ENCODE measurements at regions not wholly inside any gene's neighbourhood (a gene's known extent, or its start where the extent isn't known, plus 50 kb on each side); places are given as distances from the start of the nearest gene placed in this dataset.

DNA sequence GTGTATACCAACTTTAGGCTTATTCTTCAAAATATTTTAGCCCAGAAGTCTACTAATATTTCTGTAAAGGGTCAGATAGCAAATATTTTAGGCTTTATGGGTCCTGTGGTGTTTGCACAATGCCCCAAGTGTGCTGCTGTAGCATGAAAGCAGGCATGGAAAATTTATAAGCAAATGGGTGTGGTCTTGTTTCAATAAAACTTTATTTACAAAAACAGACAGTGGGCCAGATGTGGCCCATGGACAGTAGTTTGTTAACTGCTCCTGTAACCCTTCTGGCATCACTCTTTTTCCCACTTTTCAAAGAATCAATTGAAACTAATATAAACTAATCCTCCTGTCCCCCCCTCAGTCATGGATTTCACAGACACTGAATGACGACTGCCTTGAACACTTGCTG, 410.7 kb downstream of the SHISA9 start:
- no peak overlapping the region for H2AFZ ChIP-seq (ENCODE audit: low read depth, low read length)
- H3K27ac ChIP-seq (ENCODE audit: low read length): no peak overlapping the region
- no peak overlapping the region for H3K4me2 ChIP-seq (ENCODE audit: low read length)
- TF ChIP-seq, protein P1, sequence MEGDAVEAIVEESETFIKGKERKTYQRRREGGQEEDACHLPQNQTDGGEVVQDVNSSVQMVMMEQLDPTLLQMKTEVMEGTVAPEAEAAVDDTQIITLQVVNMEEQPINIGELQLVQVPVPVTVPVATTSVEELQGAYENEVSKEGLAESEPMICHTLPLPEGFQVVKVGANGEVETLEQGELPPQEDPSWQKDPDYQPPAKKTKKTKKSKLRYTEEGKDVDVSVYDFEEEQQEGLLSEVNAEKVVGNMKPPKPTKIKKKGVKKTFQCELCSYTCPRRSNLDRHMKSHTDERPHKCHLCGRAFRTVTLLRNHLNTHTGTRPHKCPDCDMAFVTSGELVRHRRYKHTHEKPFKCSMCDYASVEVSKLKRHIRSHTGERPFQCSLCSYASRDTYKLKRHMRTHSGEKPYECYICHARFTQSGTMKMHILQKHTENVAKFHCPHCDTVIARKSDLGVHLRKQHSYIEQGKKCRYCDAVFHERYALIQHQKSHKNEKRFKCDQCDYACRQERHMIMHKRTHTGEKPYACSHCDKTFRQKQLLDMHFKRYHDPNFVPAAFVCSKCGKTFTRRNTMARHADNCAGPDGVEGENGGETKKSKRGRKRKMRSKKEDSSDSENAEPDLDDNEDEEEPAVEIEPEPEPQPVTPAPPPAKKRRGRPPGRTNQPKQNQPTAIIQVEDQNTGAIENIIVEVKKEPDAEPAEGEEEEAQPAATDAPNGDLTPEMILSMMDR (IDR thresholded peaks at IDR 0.05; ENCODE audit: low read depth, low read length): no peak
- no peak for TF ChIP-seq EZH2phosphoT487 (IDR thresholded peaks at IDR 0.05; ENCODE audit: low read depth)
- no peaks in the 10 kb centered on the region for H3K27me3 ChIP-seq (ENCODE audit: low read depth, low read length)
- H3K4me3 ChIP-seq (ENCODE audit: low read length): no peak overlapping the region
- H3K9ac ChIP-seq (ENCODE audit: low read length): no peak overlapping the region
- no peaks in the 10 kb centered on the region for H3K9me3 ChIP-seq (ENCODE audit: insufficient read depth, low read length)
- no peaks in the 10 kb centered on the region for H3K36me3 ChIP-seq (replicated peaks; ENCODE audit: low read depth, low read length)
- H3K79me2 ChIP-seq (ENCODE audit: low read length): no peaks in the 10 kb centered on the region
- no peaks in the 10 kb centered on the region for H4K20me1 ChIP-seq (ENCODE audit: insufficient read depth, low read length)
- H3K4me1 ChIP-seq (ENCODE audit: low read length): peaks cover 31% of the 10 kb centered on the region

DNA sequence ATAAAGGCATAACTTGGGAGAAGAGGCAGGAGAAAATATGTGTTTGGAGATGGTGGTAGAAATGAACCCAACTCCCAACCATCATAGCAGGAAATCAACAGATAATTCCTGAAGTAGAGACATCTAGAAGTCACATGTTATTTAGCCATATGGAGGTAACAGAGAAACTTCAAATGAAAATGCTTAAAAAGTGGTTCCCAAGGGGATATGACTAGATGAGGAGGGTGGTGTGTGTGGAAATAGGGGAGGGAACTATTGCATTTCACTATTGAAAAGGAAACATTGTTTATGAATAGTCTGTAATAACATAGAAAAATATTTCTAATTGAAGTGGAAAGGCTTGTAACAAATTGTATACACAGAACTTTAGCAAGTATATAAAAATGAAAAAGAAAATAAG, 412.0 kb downstream of the SHISA9 start:
- no peak for TF ChIP-seq EZH2phosphoT487 (IDR thresholded peaks at IDR 0.05; ENCODE audit: low read depth)
- TF ChIP-seq, protein P1 (IDR thresholded peaks at IDR 0.05; ENCODE audit: low read depth, low read length): no peak
- no peaks in the 10 kb centered on the region for H3K79me2 ChIP-seq (ENCODE audit: low read length)
- no peaks in the 10 kb centered on the region for H3K36me3 ChIP-seq (replicated peaks; ENCODE audit: low read depth, low read length)
- no peaks in the 10 kb centered on the region for H3K27me3 ChIP-seq (ENCODE audit: low read depth, low read length)
- H3K9me3 ChIP-seq (ENCODE audit: insufficient read depth, low read length): no peaks in the 10 kb centered on the region
- no peak overlapping the region for H3K27ac ChIP-seq (ENCODE audit: low read length)
- H3K4me1 ChIP-seq (ENCODE audit: low read length): peaks cover 26% of the 10 kb centered on the region
- no peaks in the 10 kb centered on the region for H4K20me1 ChIP-seq (ENCODE audit: insufficient read depth, low read length)
- H3K4me3 ChIP-seq (ENCODE audit: low read length): no peak overlapping the region
- no peak overlapping the region for H2AFZ ChIP-seq (ENCODE audit: low read depth, low read length)
- no peak overlapping the region for H3K4me2 ChIP-seq (ENCODE audit: low read length)
- no peak overlapping the region for H3K9ac ChIP-seq (ENCODE audit: low read length)

DNA sequence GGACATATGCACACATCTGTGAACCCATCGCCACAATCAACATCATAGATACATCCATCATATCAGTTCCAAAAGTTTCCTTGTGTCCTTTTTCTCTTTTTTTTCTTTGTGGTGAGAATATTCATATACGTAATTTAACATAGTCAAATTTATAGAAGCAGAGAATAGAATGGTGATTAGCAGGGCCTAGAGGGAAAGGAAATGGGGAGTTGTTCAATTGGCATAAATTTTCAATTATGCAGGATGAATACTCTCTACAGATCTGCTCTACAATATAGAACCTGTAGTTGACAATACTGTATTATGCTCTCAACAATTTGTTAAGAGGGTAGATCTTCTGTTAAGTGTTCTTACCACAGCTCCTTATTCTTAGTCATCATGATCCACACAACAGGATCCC, 413.2 kb downstream of the SHISA9 start:
- no peak for TF ChIP-seq EZH2phosphoT487 (IDR thresholded peaks at IDR 0.05; ENCODE audit: low read depth)
- TF ChIP-seq, protein P1 (IDR thresholded peaks at IDR 0.05; ENCODE audit: low read depth, low read length): no peak
- no peaks in the 10 kb centered on the region for H3K9me3 ChIP-seq (ENCODE audit: insufficient read depth, low read length)
- H2AFZ ChIP-seq (ENCODE audit: low read depth, low read length): no peak overlapping the region
- H4K20me1 ChIP-seq (ENCODE audit: insufficient read depth, low read length): no peaks in the 10 kb centered on the region
- no peak overlapping the region for H3K27ac ChIP-seq (ENCODE audit: low read length)
- peaks cover 26% of the 10 kb centered on the region for H3K4me1 ChIP-seq (ENCODE audit: low read length)
- H3K4me2 ChIP-seq (ENCODE audit: low read length): no peak overlapping the region
- H3K4me3 ChIP-seq (ENCODE audit: low read length): no peak overlapping the region
- H3K79me2 ChIP-seq (ENCODE audit: low read length): no peaks in the 10 kb centered on the region
- H3K36me3 ChIP-seq (replicated peaks; ENCODE audit: low read depth, low read length): no peaks in the 10 kb centered on the region
- no peak overlapping the region for H3K9ac ChIP-seq (ENCODE audit: low read length)
- no peaks in the 10 kb centered on the region for H3K27me3 ChIP-seq (ENCODE audit: low read depth, low read length)

DNA sequence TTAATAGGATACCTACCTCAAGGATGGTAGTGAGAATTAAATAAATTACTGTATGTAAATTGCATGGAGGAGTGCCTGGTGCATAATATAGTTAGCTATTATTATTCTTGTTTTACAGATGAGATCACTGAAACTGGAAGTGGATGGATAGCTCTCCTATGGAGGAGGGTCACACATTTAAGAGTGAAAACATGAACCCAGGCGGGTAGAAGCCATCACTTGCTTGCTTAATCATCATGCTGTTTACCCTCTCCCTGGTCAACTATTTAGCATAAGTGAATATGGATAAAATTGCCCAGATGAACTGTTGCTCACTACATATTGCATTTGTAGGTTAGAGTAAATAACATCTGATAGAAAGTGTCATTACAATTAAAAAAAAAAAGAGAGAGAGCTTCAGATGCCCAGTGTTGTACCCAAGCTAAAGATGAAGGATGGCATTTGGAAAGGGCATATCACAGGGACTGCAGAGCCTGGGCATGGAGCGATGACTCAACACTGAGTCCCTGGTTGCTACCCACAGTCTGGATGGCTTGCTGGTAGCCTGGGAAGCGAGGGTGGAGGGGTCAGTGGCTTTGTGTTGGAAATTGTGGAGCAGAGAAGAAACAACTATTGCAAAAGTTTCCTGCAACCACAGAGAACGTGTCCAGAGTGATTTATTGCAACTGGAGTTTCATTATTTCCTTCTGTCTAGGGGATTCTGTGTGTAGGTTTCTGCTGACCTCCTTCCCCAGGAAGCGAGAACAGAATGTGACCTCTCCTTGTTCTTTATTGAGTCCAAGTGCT, 414.4 kb downstream of the SHISA9 start:
- H4K20me1 ChIP-seq (ENCODE audit: insufficient read depth, low read length): no peaks in the 10 kb centered on the region
- H3K4me1 ChIP-seq (ENCODE audit: low read length): peaks cover 26% of the 10 kb centered on the region
- no peaks in the 10 kb centered on the region for H3K36me3 ChIP-seq (replicated peaks; ENCODE audit: low read depth, low read length)
- H3K27ac ChIP-seq (ENCODE audit: low read length): no peak overlapping the region
- H3K27me3 ChIP-seq (ENCODE audit: low read depth, low read length): no peaks in the 10 kb centered on the region
- no peak for TF ChIP-seq EZH2phosphoT487 (IDR thresholded peaks at IDR 0.05; ENCODE audit: low read depth)
- peak overlapping the region; percentile 43 for H3K4me2 ChIP-seq (ENCODE audit: low read length)
- no peak overlapping the region for H3K9ac ChIP-seq (ENCODE audit: low read length)
- H3K79me2 ChIP-seq (ENCODE audit: low read length): no peaks in the 10 kb centered on the region
- H3K9me3 ChIP-seq (ENCODE audit: insufficient read depth, low read length): no peaks in the 10 kb centered on the region
- no peak overlapping the region for H2AFZ ChIP-seq (ENCODE audit: low read depth, low read length)
- H3K4me3 ChIP-seq (ENCODE audit: low read length): peak overlapping the region; percentile 10; the same call in 1 of the 2 replicates

Data from OCI-LY3 (cell line).